Subcutaneous abdominal adipose tissue (tissue), 5 donors: ENCODE measurements at regions not wholly inside any gene's neighbourhood (a gene's known extent, or its start where the extent isn't known, plus 50 kb on each side); places are given as distances from the start of the nearest gene placed in this dataset.

Experiments used
- H3K27ac ChIP-seq: one replicate; pipeline ENCODE4 v1.7.0; 2013; ENCODE audit warnings: low read depth, mild to moderate bottlenecking, inconsistent platforms, low read length, moderate library complexity
- H3K27me3 ChIP-seq, 5 donors: one replicate each; pipeline ENCODE4 v1.7.0; 2013; ENCODE audit warnings: low read length in 5 of 5, inconsistent platforms in 1 of 5; ENCODE audit not compliant: control insufficient read depth in 5 of 5, insufficient read depth in 4 of 5
- H3K36me3 ChIP-seq, 5 donors: one replicate each; pipeline ENCODE4 v1.7.0; 2013; ENCODE audit warnings: low read length in 5 of 5; ENCODE audit not compliant: control insufficient read depth in 5 of 5, insufficient read depth in 5 of 5
- H3K4me1 ChIP-seq, 5 donors: one replicate each; pipeline ENCODE4 v1.7.0; 2013; ENCODE audit warnings: low read length in 5 of 5, mild to moderate bottlenecking in 3 of 5, moderate library complexity in 1 of 5; ENCODE audit not compliant: control insufficient read depth in 5 of 5, insufficient read depth in 5 of 5
- H3K4me3 ChIP-seq, 5 donors: one replicate each; pipeline ENCODE4 v1.7.0; 2013; ENCODE audit warnings: low read length in 5 of 5, low read depth in 1 of 5
- H3K9ac ChIP-seq, 5 donors: one replicate each; pipeline ENCODE4 v1.7.0; 2013; ENCODE audit warnings: low read length in 5 of 5, mild to moderate bottlenecking in 4 of 5, moderate library complexity in 3 of 5
- H3K9me3 ChIP-seq, 5 donors: one replicate each; pipeline ENCODE4 v1.7.0; 2013; ENCODE audit warnings: low read length in 5 of 5; ENCODE audit not compliant: control insufficient read depth in 5 of 5
- donor health status: healthy.
- donor health status: healthy.
- donor health status: healthy.
- donor health status: healthy.
- donor health status: healthy.

DNA sequence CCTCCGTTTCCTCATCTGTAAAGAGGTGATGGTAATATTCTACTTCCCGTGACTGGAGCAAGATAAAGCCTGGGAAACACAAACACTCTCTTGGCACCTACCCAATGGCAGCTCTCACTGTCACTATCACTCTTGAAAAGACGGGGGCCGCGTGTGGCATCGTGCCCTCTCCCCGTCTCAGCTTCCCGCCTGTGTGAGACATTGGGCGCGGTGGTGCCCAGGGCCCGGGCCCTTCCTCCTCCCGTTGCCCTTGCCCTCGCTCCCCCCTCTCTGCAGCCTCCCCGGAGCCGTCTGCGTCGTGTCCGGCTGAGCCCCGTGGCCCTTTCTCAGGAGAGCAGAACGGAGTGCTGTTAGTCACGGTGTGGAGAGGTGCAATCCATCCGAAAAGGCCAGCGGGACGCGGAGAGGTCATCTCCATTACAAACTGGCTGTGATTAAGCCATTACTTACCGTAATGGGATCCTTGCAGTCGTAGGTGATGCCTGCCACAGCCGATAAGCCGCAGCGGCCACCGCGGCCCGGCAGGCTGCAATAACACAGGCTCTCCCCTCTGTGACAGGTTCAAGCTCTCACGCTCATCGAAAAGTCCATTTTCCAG lies 156.4 kb upstream of the ZC3H12A start:
- no peak overlapping the region for H3K27ac ChIP-seq
- H3K9me3 ChIP-seq = no peaks in the 10 kb centered on the region
- no peak overlapping the region for H3K9ac ChIP-seq
- H3K4me3 ChIP-seq = no peak overlapping the region
- H3K27me3 ChIP-seq = peaks cover 32 to 58% (median 50%) of the 10 kb centered on the region in 5 donors
- no peaks in the 10 kb centered on the region for H3K4me1 ChIP-seq
- no peaks in the 10 kb centered on the region for H3K36me3 ChIP-seq

DNA sequence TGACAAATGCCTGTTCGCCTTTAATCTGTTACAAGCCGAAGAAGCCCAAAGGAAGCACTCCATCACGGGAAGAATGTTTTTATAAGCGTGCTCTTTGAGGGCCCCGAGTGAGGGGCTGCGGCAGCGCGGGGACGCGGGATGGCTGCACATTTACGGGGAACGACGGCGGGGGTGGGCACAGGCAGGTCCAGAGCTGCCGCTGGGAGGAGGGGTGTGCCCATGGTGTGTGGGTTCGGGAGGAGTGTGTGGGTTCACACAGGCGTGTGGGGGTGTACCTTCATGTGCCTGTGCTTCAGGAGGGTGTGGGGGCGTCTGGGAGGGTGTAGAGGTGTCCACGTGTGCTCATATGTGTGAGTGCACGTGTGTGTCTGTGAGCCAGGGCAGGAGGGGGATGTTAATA lies 155.9 kb upstream of the ZC3H12A start:
- no peak overlapping the region for H3K9ac ChIP-seq
- H3K36me3 ChIP-seq = no peaks in the 10 kb centered on the region
- no peak overlapping the region for H3K27ac ChIP-seq
- peaks cover 0 to 3% (median 0%) of the 10 kb centered on the region in 5 donors for H3K9me3 ChIP-seq
- H3K4me3 ChIP-seq = no peak overlapping the region
- H3K4me1 ChIP-seq = no peaks in the 10 kb centered on the region
- peaks cover 27 to 52% (median 48%) of the 10 kb centered on the region in 5 donors for H3K27me3 ChIP-seq

DNA sequence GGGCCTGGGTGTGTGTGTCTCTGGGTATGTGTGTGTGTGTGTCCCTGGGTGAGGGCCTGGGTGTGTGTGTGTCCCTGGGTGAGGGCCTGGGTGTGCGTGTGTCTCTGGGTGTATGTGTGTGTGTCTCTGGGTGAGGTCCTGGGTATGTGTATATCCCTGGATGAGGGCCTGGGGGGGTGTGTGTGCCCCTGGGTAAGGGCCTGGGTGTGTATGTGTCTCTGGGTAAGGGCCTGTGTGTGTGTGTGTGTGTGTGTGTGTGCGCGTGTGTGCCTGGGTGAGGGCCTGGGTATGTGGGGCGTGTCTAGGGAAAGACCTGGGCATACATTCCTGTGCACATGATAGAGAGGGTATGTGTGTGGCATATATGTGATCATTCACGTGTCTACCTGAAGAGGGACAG lies 155.1 kb upstream of the ZC3H12A start:
- peaks cover 25 to 47% (median 47%) of the 10 kb centered on the region in 5 donors for H3K27me3 ChIP-seq
- H3K9me3 ChIP-seq = peaks cover 0 to 7% (median 0%) of the 10 kb centered on the region in 5 donors
- no peaks in the 10 kb centered on the region for H3K36me3 ChIP-seq
- no peak overlapping the region for H3K9ac ChIP-seq
- H3K4me3 ChIP-seq = no peak overlapping the region
- no peaks in the 10 kb centered on the region for H3K4me1 ChIP-seq
- no peak overlapping the region for H3K27ac ChIP-seq

DNA sequence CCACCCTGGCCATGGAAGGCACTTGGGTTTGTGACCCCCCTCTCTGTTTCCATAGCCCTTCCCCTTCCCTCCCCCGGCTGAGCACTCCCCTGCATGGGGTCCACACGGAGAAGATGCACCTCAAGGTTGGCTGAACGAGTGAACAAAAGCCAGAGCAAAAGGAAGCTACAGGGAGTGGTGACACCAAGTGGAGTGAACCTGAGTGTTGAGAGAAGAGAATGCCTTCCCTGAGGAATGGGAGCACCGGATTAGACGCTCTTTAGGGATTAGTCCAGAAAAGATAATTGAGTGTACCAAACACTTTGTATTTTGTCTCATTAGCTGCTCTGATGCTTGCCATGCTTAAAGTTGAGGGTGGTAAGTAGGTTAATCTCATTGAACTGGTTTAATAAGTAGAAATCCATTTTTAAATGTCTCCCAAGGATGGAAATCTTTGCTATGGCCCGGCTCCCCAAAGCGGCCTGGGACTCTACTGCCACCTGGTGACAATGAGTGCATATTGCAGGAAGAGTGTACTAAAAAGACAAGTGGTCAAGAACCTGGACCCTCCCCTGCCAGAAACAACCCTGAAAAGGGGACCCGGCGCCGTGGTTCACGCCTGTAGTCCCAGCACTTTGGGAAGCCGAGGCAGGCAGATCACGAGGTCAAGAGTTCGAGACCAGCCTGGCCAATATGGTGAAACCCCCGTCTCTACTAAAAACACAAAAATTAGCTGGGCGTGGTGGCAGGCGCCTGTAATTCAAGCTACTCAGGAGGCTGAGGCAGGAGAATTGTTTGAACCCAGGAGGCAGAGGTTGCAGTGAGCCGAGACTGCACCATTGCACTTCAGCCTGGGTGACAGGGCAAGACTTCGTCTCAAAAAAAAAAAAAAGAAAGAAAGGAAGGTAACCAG lies 150.6 kb upstream of the ZC3H12A start:
- H3K4me1 ChIP-seq = no peaks in the 10 kb centered on the region
- no peak overlapping the region for H3K27ac ChIP-seq
- peaks cover 9 to 31% (median 20%) of the 10 kb centered on the region in 5 donors for H3K27me3 ChIP-seq
- H3K4me3 ChIP-seq = no peak overlapping the region
- peaks cover 0 to 15% (median 0%) of the 10 kb centered on the region in 5 donors for H3K9me3 ChIP-seq
- H3K9ac ChIP-seq = no peak overlapping the region
- no peaks in the 10 kb centered on the region for H3K36me3 ChIP-seq

DNA sequence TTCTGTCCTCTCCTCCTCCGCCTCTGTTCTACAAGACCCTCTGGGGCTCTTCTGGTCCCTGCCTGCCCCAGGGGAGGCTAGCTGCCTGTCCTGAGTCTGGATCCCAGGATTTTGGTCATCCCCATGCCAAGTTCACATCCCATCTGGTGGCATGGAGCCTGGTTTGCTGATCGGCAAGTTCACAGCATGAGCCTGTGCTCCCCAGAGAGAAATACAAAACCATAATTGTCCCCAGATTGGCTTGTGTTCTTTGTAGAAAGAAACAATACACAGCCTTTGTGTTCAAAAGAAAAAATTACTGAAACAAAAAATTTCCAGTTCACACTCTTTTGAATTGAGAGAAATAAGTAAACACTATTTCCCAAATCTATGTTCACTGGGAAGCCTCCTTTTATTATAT lies 149.4 kb upstream of the ZC3H12A start:
- Histone ChIP-seq H3K9ac (no peak overlapping the region), H3K27me3 (peaks cover 6 to 22% (median 10%) of the 10 kb centered on the region in 5 donors), H3K4me1 (no peaks in the 10 kb centered on the region), H3K36me3 (no peaks in the 10 kb centered on the region), H3K4me3 (no peak overlapping the region), H3K27ac (no peak overlapping the region), H3K9me3 (peaks cover 0 to 15% (median 0%) of the 10 kb centered on the region in 5 donors)

DNA sequence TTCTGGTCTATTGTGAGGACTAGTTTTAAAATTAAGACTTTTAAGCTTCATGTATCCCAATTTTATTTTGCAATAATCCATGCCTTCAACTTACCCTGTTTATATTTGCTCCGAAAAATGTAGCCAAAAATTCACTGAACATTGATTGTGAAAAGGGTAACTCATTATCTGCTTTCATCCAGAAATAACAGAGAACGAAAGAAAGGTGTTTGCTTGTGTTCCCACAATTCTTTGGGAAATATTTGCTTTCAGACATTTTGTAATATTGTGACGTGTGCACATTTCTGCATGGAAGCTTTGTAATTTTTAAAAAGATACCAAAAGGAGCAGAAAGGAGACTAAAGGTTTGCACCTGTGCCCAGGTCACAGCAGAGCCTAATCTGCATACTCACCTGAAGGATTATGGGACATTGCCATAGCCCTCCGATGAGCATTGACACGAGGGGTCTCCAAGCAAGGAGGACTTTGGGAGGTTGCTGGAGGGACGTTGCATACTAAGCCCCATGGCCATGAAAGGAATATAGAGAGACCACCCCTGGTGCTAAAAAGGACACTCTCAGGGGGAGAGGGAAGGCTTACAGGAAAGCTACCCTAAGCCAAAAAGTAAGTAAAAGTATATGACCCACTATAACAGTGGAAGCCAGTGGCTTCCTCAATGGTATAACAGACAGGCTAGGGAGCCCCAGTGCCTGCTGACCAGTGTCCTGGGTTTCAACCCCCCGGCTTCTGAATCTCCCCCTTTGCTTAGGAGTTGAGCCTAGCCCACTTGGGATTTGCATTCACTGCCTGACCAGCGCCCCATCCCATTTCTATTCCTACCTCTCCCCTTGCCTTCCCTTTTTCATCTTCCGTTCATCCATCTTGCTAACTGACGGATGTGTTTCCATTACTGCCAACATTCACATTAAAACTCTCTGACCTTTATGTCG lies 148.6 kb upstream of the ZC3H12A start:
- Histone ChIP-seq H3K9me3 (peaks cover 0 to 15% (median 0%) of the 10 kb centered on the region in 5 donors), H3K27me3 (peaks cover 5 to 24% (median 7%) of the 10 kb centered on the region in 5 donors), H3K4me1 (no peaks in the 10 kb centered on the region), H3K36me3 (no peaks in the 10 kb centered on the region), H3K9ac (no peak overlapping the region), H3K27ac (no peak overlapping the region), H3K4me3 (no peak overlapping the region)

DNA sequence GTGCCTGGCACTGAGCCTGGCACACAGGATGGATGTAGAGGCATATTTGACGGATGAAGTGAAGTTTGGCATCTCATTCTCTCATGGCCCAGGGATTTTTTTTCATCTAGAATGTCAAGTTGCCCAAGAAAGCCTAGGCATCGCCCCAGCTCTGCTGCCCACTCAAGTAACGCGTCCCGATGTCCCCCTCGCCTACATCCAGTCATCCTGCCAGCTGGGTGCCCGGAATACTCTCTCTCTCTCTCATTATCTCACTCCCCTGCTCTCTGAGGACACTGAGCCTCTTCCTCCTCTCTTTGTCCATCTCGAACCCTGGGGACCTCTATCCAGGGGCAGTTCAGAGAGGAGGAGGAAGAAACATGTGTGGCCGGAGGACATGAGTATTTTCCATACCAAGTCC lies 142.3 kb upstream of the ZC3H12A start:
- H3K27ac ChIP-seq = no peak overlapping the region
- H3K9me3 ChIP-seq = peaks cover 3 to 12% (median 7%) of the 10 kb centered on the region in 5 donors
- H3K36me3 ChIP-seq = no peaks in the 10 kb centered on the region

DNA sequence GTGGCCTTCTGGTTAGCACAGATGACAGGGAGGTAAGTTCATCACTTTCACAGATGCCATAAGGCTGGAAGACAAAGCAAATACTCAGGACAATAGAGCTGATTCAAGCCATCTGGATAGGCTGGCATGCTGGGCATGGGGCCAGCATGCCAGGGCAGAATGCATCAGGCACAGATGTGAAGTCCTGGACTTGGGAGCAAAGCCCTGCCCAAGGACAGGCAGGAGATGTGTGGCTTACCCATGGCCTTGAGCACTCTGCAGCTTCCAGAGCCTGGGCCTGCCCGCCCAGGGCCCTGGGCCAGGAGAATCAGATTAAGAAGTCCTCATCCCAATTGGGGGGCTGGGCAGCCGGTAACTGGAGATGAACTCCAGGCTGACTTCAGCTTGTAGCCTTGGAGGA lies 135.7 kb upstream of the ZC3H12A start:
- Histone ChIP-seq H3K9ac (no peak overlapping the region), H3K4me3 (no peak overlapping the region), H3K4me1 (no peaks in the 10 kb centered on the region)

More for the DNA sequence above, 142.3 kb upstream of the ZC3H12A start:
- Histone ChIP-seq H3K9ac (no peak overlapping the region), H3K4me1 (no peaks in the 10 kb centered on the region), H3K4me3 (no peak overlapping the region), H3K27me3 (peaks cover 0 to 6% (median 5%) of the 10 kb centered on the region in 5 donors)

DNA sequence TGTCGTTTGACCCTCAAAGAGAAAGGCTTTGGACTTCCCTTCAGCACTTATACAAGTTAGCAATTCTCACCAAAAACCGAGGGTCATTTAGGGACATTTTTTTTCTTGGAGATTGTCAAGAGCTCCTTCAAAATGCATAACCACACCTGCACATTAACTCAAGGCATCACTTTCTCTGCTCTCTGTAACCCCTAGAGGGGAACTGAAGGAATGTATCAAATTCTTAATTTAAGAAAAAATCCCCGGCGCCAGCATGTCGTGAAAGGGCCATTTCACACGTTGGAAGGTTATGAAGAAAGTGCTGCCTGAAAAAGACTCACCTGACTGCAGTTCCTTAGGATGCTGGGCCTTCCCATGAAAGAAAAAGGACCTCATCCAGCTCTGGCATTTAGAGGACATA lies 131.6 kb upstream of the ZC3H12A start:
- H3K27me3 ChIP-seq = peaks cover 2 to 10% (median 4%) of the 10 kb centered on the region in 5 donors

More for the DNA sequence above, 135.7 kb upstream of the ZC3H12A start:
- Histone ChIP-seq H3K9me3 (peaks cover 3 to 12% (median 9%) of the 10 kb centered on the region in 5 donors), H3K27me3 (peaks cover 0 to 7% (median 4%) of the 10 kb centered on the region in 5 donors), H3K36me3 (no peaks in the 10 kb centered on the region), H3K27ac (no peak overlapping the region)

More for the DNA sequence above, 131.6 kb upstream of the ZC3H12A start:
- Histone ChIP-seq H3K27ac (no peak overlapping the region), H3K9ac (no peak overlapping the region), H3K9me3 (no peaks in the 10 kb centered on the region), H3K4me3 (no peak overlapping the region), H3K4me1 (no peaks in the 10 kb centered on the region), H3K36me3 (no peaks in the 10 kb centered on the region)
